Cardiac fibroblast (primary cell): ENCODE measurements at regions not wholly inside any gene's neighbourhood (a gene's known extent, or its start where the extent isn't known, plus 50 kb on each side); places are given as distances from the start of the nearest gene placed in this dataset.

ENCODE experiments used
- DNase-seq, 2 donors: peaks; one replicate each; pipeline versions ENCODE4 v3.0.0 to v3.0.0-alpha.2; 2010; ENCODE audit warnings: low read depth in 2 of 2
- H3K4me3 ChIP-seq, 2 donors: replicated peaks in 1 of 2; 1 replicate in 1 of 2; 2 replicates in 1 of 2; pipeline ENCODE4 v1.5.1; 2011; ENCODE audit warnings: low read depth in 2 of 2, low read length in 2 of 2, mild to moderate bottlenecking in 2 of 2, moderate library complexity in 1 of 2
- TF ChIP-seq, protein P1 (sequence below): IDR thresholded peaks from one replicate; pipeline ENCODE4 v1.5.1; 2011; ENCODE audit warnings: low read depth, mild to moderate bottlenecking, low read length, inconsistent platforms

DNA sequence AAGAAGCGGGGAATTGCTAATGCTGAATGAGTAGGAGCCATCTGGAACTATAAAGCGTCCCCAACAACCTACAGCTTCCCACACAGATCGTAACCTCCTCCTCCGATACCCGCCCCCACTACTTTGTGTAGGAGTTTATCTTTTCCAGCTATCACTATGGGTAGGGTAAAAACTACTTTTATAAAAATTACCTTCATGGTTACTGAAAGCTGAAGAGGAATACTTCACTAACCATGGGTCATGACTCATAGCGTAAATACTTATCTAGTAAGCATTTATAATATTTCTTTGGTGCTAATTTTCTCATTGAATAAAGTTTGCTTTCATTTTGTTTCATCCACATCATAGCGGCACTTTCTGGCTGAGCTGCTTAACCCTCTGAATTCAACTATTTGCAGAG lies 79.4 kb upstream of the TNIP3 start:
- DNase-seq: no peak
- TF ChIP-seq, protein P1, sequence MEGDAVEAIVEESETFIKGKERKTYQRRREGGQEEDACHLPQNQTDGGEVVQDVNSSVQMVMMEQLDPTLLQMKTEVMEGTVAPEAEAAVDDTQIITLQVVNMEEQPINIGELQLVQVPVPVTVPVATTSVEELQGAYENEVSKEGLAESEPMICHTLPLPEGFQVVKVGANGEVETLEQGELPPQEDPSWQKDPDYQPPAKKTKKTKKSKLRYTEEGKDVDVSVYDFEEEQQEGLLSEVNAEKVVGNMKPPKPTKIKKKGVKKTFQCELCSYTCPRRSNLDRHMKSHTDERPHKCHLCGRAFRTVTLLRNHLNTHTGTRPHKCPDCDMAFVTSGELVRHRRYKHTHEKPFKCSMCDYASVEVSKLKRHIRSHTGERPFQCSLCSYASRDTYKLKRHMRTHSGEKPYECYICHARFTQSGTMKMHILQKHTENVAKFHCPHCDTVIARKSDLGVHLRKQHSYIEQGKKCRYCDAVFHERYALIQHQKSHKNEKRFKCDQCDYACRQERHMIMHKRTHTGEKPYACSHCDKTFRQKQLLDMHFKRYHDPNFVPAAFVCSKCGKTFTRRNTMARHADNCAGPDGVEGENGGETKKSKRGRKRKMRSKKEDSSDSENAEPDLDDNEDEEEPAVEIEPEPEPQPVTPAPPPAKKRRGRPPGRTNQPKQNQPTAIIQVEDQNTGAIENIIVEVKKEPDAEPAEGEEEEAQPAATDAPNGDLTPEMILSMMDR: no peak

DNA sequence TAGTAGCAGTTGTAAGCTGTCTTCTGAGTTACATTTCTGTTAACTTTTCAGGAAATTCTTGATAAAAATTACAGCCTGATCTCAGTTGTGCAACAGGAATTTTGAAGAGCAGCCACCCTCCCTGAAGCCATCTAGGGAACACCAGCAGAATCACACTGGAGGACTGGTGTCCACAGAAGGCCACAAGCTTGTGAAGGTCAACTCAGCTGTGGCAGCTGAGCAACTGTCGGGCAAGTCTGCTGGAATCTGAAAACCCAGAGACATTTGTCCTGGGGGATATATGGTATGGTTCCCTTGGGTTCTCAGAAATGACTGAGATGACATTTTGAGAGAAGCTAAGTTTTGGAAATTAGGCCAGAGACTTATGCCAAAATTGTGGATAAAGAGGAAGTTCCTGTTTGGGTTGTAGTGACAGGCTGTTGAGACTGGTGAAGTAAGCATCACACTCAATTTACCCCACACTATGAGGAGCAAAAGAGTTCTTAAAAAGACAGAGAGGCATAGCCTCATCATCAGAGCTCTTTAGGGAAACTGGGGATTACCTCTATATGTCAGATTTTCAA lies 78.1 kb upstream of the TNIP3 start:
- H3K4me3 ChIP-seq: no peak overlapping the region
- TF ChIP-seq, protein P1: no peak
- DNase-seq: no peak

More for the DNA sequence above, 79.4 kb upstream of the TNIP3 start:
- no peak overlapping the region for H3K4me3 ChIP-seq

DNA sequence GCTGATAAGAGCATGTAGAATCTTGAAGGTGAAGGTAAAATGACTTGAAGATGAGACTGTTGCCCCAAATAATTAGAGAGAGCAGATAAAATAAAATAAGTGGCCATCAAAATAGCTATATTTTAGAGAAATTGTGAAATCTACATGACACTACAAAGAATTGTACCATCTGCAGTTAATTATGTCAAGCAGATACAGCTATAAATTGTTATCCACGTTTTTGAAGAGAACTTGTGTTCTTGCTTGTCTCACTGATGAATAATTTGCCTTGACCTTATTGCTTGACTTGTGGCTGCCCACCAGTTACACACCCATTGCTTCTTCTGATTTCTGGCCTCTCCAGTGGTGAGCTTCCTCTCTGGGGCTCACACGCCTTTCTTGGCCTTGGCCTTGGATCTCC lies 75.8 kb upstream of the TNIP3 start:
- no peak for DNase-seq
- TF ChIP-seq, protein P1: no peak
- H3K4me3 ChIP-seq: no peak overlapping the region

DNA sequence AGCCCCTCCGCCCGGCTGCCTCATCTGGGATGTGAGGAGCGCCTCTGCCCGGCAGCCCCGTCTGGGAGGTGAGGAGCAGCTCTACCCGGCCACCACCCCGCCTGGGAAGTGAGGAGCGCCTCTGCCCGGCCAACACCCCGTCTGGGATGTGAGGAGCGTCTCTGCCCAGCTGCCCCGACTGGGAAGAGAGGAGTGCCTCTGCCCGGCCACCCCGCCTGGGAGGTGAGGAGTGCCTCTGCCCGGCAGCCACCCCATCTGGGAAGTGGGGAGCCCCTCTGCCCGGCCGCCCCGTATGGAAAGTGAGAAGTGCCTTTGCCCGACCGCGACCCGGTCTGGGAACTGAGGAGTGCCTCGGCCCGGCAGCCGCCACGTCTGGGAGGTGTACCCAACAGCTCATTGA lies 74.3 kb upstream of the TNIP3 start:
- TF ChIP-seq, protein P1: no peak

DNA sequence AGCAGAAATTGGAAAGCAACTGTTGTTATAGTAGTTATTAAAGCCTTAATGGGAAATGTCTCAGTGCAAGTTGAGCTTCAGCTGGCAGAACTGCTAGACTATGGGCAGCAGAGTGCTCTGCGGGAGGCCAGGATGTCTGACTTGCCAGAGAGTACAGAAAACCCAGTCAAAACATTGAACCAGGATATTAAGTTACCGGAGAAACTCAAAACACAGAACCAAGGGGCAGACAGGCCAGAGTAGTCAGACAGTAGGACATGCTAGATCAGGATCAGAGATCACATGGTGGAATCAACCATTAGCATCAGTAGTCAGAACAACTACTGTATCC lies 72.9 kb upstream of the TNIP3 start:
- DNase-seq: no peak
- TF ChIP-seq, protein P1: no peak

More for the DNA sequence above, 74.3 kb upstream of the TNIP3 start:
- DNase-seq: no peak
- H3K4me3 ChIP-seq: no peak overlapping the region

DNA sequence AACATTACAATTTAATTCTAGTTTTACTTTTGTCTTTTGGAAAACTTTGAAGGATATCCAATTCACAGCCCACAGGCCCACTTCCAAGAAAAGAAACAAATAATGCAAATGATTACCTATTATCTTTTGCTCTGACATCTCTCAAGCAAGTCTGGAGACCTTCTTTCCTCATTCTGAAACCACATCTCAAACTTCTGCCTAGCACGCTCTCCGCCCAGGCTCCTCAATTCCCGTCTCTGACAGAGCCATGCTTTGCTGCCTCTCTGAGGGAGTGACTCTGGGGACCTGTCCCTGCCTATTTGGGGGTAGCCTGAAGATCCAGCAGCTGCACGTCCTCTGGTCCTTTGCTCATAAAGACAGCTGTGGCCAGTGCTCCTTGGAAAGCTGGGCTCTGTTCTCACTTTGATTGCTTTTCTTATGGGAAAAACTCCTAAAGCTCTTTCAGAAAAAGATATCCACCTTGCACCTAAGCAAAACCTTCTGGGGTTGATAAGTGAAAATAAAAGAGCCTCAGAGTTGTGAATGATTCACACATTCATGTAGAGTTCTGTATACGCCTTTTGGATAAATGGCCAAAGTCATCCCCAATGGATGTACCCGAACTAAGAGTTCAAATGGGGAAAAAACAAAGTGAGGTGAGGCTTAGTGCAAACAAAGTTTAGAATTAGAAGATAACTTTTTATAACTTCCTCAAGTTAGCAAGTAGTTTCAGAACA lies 72.4 kb upstream of the TNIP3 start:
- DNase-seq: no peak
- no peak overlapping the region for H3K4me3 ChIP-seq
- TF ChIP-seq, protein P1: no peak

More for the DNA sequence above, 72.9 kb upstream of the TNIP3 start:
- H3K4me3 ChIP-seq: no peak overlapping the region
